ENCODE measurements at regions not wholly inside any gene's neighbourhood (a gene's known extent, or its start where the extent isn't known, plus 50 kb on each side); places are given as distances from the start of the nearest gene placed in this dataset.

- intact Hi-C loops (cut with DNase I; ENCODE audit: low total_unique reads): no loop called here
- TF ChIP-seq, protein P1, sequence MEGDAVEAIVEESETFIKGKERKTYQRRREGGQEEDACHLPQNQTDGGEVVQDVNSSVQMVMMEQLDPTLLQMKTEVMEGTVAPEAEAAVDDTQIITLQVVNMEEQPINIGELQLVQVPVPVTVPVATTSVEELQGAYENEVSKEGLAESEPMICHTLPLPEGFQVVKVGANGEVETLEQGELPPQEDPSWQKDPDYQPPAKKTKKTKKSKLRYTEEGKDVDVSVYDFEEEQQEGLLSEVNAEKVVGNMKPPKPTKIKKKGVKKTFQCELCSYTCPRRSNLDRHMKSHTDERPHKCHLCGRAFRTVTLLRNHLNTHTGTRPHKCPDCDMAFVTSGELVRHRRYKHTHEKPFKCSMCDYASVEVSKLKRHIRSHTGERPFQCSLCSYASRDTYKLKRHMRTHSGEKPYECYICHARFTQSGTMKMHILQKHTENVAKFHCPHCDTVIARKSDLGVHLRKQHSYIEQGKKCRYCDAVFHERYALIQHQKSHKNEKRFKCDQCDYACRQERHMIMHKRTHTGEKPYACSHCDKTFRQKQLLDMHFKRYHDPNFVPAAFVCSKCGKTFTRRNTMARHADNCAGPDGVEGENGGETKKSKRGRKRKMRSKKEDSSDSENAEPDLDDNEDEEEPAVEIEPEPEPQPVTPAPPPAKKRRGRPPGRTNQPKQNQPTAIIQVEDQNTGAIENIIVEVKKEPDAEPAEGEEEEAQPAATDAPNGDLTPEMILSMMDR (IDR thresholded peaks at IDR 0.05 in 4 of 5, conservative IDR thresholded peaks at IDR 0.05 in 1 of 5): no peak
- TF ChIP-seq POLR2A (IDR thresholded peaks at IDR 0.05): no peak
- Histone ChIP-seq H3K9me3 (no peaks in the 10 kb centered on the region), H3K4me3 (no peak overlapping the region), H3K27me3 (peaks cover 0 to 4% (median 0%) of the 10 kb centered on the region in 3 donors), H3K4me1 (no peaks in the 10 kb centered on the region), H3K36me3 (no peaks in the 10 kb centered on the region), H3K27ac (no peak overlapping the region)
- ATAC-seq: no peak
- no peak for DNase-seq
- in situ Hi-C loops (cut with MboI; ENCODE audit: low sequenced_read_pairs in 4 of 4): loop anchor here in 1 of 4 donors (25.0 kb wide), 1 partner anchor 110 kb away; no protein-coding TSS in a partner anchor
Observed at GRCh38 chr17:34452769-34453168, 89.7 kb upstream of the CCL1 start.

DNA sequence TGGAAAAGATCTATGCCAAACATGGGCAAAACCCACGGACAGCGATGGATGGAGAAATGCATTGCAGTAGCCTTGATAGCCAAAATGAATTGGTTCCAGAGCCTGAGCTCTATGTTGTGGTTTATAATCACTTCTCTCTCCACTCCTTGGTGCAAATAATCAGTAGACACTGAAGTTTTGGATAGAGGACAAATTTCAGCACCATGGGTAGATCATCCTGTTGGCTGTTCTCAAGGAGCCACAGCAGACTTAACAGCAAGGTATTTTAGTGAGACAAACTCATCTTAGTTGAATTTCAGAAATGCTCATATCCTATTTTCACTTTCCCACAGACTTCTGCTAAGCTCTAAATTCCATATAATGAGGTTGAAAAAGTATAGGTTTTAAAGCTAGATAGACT lies 88.3 kb upstream of the CCL1 start:
- peaks cover 0 to 4% (median 0%) of the 10 kb centered on the region in 3 donors for H3K27me3 ChIP-seq
- H3K36me3 ChIP-seq: no peaks in the 10 kb centered on the region
- H3K9me3 ChIP-seq: no peaks in the 10 kb centered on the region
- intact Hi-C loops (cut with DNase I; ENCODE audit: low total_unique reads): no loop called here
- in situ Hi-C loops (cut with MboI; ENCODE audit: low sequenced_read_pairs in 4 of 4): loop anchor here in 1 of 4 donors (25.0 kb wide), 1 partner anchor 111 kb away; no protein-coding TSS in a partner anchor
- ATAC-seq (no peak), DNase-seq (no peak)
- no peak overlapping the region for H3K27ac ChIP-seq
- H3K4me1 ChIP-seq: no peaks in the 10 kb centered on the region
- no peak for TF ChIP-seq POLR2A (IDR thresholded peaks at IDR 0.05)
- TF ChIP-seq, protein P1 (IDR thresholded peaks at IDR 0.05 in 4 of 5, conservative IDR thresholded peaks at IDR 0.05 in 1 of 5): no peak
- no peak overlapping the region for H3K4me3 ChIP-seq

DNA sequence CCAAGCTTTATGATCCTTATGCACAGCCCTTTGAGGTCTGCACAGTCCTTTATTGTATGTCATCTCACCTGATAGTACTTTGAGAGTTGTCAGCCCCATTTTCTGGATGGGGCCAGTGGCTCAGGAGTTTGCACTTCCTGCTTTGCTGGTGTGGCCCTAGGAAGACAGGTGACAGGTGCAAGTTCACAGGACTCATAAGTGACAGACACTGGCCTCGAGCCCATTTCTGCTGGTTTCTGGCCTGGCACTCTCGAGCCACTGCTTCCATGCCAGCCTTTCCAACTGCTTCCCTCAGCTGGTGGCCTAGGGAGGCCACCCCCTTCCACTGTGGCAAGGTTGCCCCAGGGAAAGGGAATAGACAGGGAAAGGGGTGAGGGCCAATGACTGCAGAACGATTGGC lies 84.4 kb upstream of the CCL1 start:
- no peak for DNase-seq
- in situ Hi-C loops (cut with MboI; ENCODE audit: low sequenced_read_pairs in 4 of 4): loop anchor here in 1 of 4 donors (25.0 kb wide), 1 partner anchor 165 kb away; no protein-coding TSS in a partner anchor
- peaks cover 0 to 2% of the 10 kb centered on the region in 2 donors for H3K4me1 ChIP-seq
- no peaks in the 10 kb centered on the region for H3K36me3 ChIP-seq
- TF ChIP-seq, protein P1 (IDR thresholded peaks at IDR 0.05 in 4 of 5, conservative IDR thresholded peaks at IDR 0.05 in 1 of 5): no peak
- TF ChIP-seq POLR2A (IDR thresholded peaks at IDR 0.05): no peak
- H3K4me3 ChIP-seq: no peak overlapping the region
- H3K9me3 ChIP-seq: no peaks in the 10 kb centered on the region
- intact Hi-C loops (cut with DNase I; ENCODE audit: low total_unique reads): no loop called here
- no peak for ATAC-seq
- no peaks in the 10 kb centered on the region for H3K27me3 ChIP-seq
- H3K27ac ChIP-seq: no peak overlapping the region

DNA sequence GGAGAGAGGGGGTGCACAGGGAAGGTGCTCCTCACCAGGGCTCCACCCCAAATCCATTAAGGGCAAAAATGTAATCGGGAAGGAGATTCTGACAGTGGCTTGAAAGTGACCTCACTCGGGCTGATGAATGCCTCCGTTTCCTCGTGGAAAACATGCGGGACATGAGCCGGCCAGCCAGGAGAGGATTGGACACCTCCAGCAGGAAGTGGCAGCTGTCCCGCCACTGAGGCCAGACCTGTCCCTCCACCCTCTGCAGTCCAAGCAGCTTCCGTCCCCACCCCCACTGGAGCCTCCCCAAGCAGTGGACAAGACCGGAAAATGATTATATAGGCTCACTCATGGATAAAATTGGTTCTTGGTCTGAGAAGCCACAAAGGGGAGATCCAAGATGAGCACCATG lies 82.1 kb upstream of the CCL1 start:
- intact Hi-C loops (cut with DNase I; ENCODE audit: low total_unique reads) (no loop called here), in situ Hi-C loops (cut with MboI; ENCODE audit: low sequenced_read_pairs in 4 of 4) (loop anchor here in 1 of 4 donors (25.0 kb wide), 1 partner anchor 167 kb away; no protein-coding TSS in a partner anchor)
- TF ChIP-seq, protein P1 (IDR thresholded peaks at IDR 0.05 in 4 of 5, conservative IDR thresholded peaks at IDR 0.05 in 1 of 5): no peak

More for the DNA sequence above, 82.1 kb upstream of the CCL1 start:
- Histone ChIP-seq H3K4me1 (peaks cover 0 to 2% of the 10 kb centered on the region in 2 donors), H3K4me3 (no peak overlapping the region), H3K36me3 (no peaks in the 10 kb centered on the region), H3K27ac (no peak overlapping the region), H3K27me3 (no peaks in the 10 kb centered on the region), H3K9me3 (no peaks in the 10 kb centered on the region)
- DNase-seq: no peak
- no peak for ATAC-seq

Measured in gastrocnemius medialis (tissue), 4 donors.